Right lobe of liver (tissue), 4 donors: ENCODE measurements at regions not wholly inside any gene's neighbourhood (a gene's known extent, or its start where the extent isn't known, plus 50 kb on each side); places are given as distances from the start of the nearest gene placed in this dataset.

Experiments used
- POLR2A ChIP-seq: fragments of 450-650 bp; IDR thresholded peaks from one replicate; pipeline ENCODE4 v1.6.1; 2017; ENCODE audit warnings: antibody characterized with exemption, mild to moderate bottlenecking
- TF ChIP-seq, protein P1 (sequence below), 4 donors: fragments of 200-600 bp in 3 of 4; fragments of 450-650 bp in 1 of 4; IDR thresholded peaks; one replicate each; pipeline versions ENCODE4 v1.5.1 to v1.8.0; 2016 to 2022; ENCODE audit warnings: antibody characterized with exemption in 4 of 4, mild to moderate bottlenecking in 2 of 4
- donor health status: DM: no; HTN: no; CAD: no.
- donor health status: DM: no; HTN: no; CAD: no.
- donor health status: DM: no; HTN: yes; CAD: no.

DNA sequence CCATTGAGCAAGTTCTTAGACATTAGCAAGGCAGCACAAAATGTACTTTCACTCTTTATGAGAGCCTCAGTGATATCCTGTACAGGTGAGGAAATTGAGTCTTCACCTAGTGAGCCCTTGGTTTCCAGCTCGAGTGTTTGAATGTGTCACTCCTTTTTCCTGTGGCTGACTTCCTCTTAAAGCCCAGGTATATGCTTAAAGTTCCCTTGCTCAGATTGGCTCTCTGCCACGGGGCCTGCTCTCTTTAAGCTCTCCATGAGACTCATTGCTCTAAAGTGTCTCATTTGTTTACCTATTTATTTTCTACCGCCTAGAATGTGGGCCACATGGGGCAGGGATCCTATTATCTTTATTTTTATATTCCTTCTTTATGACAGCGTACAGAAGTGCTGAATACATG, 324.9 kb downstream of the SIPA1L2 start:
- TF ChIP-seq, protein P1, sequence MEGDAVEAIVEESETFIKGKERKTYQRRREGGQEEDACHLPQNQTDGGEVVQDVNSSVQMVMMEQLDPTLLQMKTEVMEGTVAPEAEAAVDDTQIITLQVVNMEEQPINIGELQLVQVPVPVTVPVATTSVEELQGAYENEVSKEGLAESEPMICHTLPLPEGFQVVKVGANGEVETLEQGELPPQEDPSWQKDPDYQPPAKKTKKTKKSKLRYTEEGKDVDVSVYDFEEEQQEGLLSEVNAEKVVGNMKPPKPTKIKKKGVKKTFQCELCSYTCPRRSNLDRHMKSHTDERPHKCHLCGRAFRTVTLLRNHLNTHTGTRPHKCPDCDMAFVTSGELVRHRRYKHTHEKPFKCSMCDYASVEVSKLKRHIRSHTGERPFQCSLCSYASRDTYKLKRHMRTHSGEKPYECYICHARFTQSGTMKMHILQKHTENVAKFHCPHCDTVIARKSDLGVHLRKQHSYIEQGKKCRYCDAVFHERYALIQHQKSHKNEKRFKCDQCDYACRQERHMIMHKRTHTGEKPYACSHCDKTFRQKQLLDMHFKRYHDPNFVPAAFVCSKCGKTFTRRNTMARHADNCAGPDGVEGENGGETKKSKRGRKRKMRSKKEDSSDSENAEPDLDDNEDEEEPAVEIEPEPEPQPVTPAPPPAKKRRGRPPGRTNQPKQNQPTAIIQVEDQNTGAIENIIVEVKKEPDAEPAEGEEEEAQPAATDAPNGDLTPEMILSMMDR (IDR thresholded peaks at IDR 0.05), result no peak
- no peak for TF ChIP-seq POLR2A
